ENCODE measurements at regions not wholly inside any gene's neighbourhood (a gene's known extent, or its start where the extent isn't known, plus 50 kb on each side); places are given as distances from the start of the nearest gene placed in this dataset.

GRCh38 chr3:110774496-110775265, 296.9 kb upstream of the NECTIN3 start:
- peaks cover 1% of the 10 kb centered on the region for H3K9me3 Mint-ChIP-seq
- ChIA-PET POLR2A (no interaction called here), CTCF (no interaction called here)
- TF ChIP-seq ZNF425 (CRISPR knock-in tag; conservative IDR thresholded peaks at IDR 0.05) (no peak), OVOL2 (CRISPR knock-in tag; IDR thresholded peaks at IDR 0.05; ENCODE audit: borderline replicate concordance) (no peak), ZNF396 (CRISPR knock-in tag; IDR thresholded peaks at IDR 0.05; ENCODE audit: borderline replicate concordance) (no peak), ZNF281 (CRISPR knock-in tag; IDR thresholded peaks at IDR 0.05) (no peak), FOXP1 (CRISPR knock-in tag; IDR thresholded peaks at IDR 0.05; ENCODE audit: borderline replicate concordance) (no peak), SOX15 (CRISPR knock-in tag; IDR thresholded peaks at IDR 0.05) (no peak), CTCF (IDR thresholded peaks at IDR 0.05) (no peak), STAT6 (CRISPR knock-in tag; conservative IDR thresholded peaks at IDR 0.05; ENCODE audit: low read depth) (no peak), ZNF317 (CRISPR knock-in tag; IDR thresholded peaks at IDR 0.05; ENCODE audit: borderline replicate concordance, low read depth) (no peak), TCF7 (CRISPR knock-in tag; IDR thresholded peaks at IDR 0.05; ENCODE audit: low read depth) (no peak), IRF1 (CRISPR knock-in tag; IDR thresholded peaks at IDR 0.05) (no peak), ATF2 (CRISPR knock-in tag; IDR thresholded peaks at IDR 0.05; ENCODE audit: borderline replicate concordance, low read depth) (no peak)
- H3K36me3 Mint-ChIP-seq, result peaks cover 2% of the 10 kb centered on the region; the same call in 1 of the 2 replicates
- H3K27ac Mint-ChIP-seq, result no peak overlapping the region
- no peak overlapping the region for H3K4me3 Mint-ChIP-seq
- H3K27me3 Mint-ChIP-seq (ENCODE audit: low read depth), result no peaks in the 10 kb centered on the region
- no peak for DNase-seq (ENCODE audit: low spot score)
- ATAC-seq, result no peak
- H3K4me1 Mint-ChIP-seq, result peaks cover 13% of the 10 kb centered on the region

All from WTC11 (cell line).